ENCODE measurements at regions not wholly inside any gene's neighbourhood (a gene's known extent, or its start where the extent isn't known, plus 50 kb on each side); places are given as distances from the start of the nearest gene placed in this dataset.

DNA sequence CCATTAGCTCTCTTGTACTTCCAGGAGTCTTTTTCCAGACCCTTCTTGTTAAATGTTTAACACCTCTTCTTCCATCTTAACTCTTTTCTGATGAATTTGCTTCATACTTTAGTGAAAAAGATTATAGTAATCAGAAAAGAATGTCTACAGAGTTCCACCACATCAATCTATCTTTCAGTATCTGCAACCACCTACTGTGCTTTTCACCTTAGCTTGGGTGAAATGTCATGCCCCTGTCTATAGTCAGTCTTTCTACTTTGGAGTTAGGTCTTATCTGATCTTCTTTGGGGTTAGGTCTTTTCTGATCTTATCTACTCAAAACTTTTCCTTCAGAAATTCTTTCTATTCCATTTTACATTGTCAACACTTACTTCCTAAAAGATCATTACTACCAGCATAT is 1310.2 kb downstream of the PCDH7 start:
- DNase-seq (ENCODE audit: low read depth): no peak
- H3K4me3 ChIP-seq (ENCODE audit: low read length): no peak overlapping the region
- TF ChIP-seq, protein P1, sequence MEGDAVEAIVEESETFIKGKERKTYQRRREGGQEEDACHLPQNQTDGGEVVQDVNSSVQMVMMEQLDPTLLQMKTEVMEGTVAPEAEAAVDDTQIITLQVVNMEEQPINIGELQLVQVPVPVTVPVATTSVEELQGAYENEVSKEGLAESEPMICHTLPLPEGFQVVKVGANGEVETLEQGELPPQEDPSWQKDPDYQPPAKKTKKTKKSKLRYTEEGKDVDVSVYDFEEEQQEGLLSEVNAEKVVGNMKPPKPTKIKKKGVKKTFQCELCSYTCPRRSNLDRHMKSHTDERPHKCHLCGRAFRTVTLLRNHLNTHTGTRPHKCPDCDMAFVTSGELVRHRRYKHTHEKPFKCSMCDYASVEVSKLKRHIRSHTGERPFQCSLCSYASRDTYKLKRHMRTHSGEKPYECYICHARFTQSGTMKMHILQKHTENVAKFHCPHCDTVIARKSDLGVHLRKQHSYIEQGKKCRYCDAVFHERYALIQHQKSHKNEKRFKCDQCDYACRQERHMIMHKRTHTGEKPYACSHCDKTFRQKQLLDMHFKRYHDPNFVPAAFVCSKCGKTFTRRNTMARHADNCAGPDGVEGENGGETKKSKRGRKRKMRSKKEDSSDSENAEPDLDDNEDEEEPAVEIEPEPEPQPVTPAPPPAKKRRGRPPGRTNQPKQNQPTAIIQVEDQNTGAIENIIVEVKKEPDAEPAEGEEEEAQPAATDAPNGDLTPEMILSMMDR (conservative IDR thresholded peaks at IDR 0.05; ENCODE audit: low read depth, low read length): no peak

DNA sequence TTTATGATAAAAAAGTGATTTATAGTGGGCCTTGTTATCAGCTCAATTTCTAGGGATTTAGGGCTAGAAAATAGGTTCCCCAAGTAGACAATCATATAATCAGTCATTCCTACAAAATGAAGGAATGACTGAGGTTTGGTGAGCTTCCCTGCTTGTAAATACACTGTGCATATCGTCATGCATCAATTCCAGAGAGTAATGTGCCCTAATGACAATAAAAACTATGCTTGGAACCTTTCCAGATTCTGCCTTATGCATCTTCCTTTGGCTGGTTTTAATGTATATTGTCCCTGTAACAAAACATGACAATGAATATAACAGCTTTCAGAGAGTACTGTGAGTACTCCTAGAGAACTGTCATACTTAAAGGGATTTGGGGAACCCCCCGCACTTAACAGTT is 1310.9 kb downstream of the PCDH7 start:
- TF ChIP-seq, protein P1 (conservative IDR thresholded peaks at IDR 0.05; ENCODE audit: low read depth, low read length): no peak
- no peak overlapping the region for H3K4me3 ChIP-seq (ENCODE audit: low read length)
- no peak for DNase-seq (ENCODE audit: low read depth)

DNA sequence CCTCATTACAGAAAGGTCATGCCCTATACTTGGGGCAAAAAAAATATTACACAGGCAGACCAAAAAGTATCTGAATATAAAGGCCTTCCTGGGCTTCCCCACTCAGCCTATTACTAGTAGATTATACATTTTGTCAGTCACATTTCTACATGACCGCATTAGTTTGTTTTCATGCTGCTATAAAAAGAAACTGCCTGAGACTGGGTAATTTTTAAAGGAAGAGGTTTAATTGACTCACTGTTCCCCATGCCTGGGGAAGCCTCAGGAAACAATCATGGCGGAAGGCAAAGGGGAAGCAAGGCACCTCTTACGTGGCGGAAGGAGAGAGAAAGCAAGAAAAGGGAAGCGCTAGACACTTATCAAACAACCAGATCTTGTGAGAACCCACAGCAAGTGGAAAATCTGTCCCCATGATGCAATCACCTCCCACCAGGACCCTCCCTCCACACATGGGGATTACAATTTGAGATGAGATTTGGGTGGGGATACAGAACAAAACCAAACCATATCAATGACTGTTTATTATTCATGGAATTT is 1312.0 kb downstream of the PCDH7 start:
- DNase-seq (ENCODE audit: low read depth): no peak
- no peak overlapping the region for H3K4me3 ChIP-seq (ENCODE audit: low read length)
- TF ChIP-seq, protein P1 (conservative IDR thresholded peaks at IDR 0.05; ENCODE audit: low read depth, low read length): no peak

DNA sequence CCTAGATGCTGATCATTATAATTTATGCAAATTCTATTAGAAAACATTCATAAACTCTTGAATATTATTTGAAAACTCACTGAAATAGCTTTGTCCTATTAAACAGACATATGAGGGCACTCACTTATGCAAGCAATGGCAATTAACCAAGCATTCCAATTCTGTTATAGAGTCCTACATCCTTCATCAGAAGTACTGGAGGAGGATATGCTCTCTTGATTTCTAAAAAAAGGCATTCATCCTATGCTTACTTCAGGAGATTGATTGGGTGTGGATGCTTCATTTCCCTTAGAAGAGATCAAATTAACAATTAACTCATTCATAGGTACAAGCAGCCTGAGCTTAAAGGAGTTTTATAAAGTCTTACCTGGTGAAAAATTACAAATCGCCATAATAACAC is 1317.2 kb downstream of the PCDH7 start:
- TF ChIP-seq, protein P1 (conservative IDR thresholded peaks at IDR 0.05; ENCODE audit: low read depth, low read length): no peak
- H3K4me3 ChIP-seq (ENCODE audit: low read length): no peak overlapping the region
- no peak for DNase-seq (ENCODE audit: low read depth)

DNA sequence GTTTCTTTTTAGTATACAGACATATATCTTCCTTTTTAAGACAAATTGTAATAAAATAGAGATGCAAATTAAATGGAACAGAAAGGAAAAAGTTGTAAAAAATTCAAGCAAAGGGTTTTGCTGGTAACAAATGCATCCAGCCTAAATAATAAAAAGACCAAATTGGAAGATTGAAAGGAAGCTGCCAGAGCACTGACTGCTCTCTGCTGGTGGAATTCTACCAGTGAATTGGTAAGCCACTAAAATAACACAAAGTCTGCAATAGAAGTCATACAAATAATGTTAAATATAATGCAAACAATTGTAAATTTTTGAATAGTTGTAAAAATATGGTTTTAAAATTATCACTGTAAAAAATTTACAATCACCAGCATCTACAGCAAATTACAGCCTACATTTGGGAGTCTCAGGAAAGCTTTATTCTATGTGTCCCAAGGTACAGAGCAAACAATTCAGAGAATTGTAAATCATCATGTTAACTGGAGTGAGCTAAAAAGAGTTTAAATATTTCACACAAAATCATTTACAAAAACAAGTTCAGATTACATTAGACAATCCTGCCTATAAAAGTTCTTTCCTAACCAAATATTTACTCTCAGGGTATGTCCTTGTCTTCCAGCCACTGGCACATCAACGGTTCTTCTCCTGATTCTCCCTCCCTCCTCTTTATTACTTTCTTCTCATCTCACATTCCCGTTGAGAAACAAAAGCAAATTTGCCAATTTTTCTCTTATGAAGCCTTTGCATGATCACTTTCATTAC is 1322.5 kb downstream of the PCDH7 start:
- no peak for DNase-seq (ENCODE audit: low read depth)
- TF ChIP-seq, protein P1 (conservative IDR thresholded peaks at IDR 0.05; ENCODE audit: low read depth, low read length): peak; percentile 4
- H3K4me3 ChIP-seq (ENCODE audit: low read length): no peak overlapping the region

DNA sequence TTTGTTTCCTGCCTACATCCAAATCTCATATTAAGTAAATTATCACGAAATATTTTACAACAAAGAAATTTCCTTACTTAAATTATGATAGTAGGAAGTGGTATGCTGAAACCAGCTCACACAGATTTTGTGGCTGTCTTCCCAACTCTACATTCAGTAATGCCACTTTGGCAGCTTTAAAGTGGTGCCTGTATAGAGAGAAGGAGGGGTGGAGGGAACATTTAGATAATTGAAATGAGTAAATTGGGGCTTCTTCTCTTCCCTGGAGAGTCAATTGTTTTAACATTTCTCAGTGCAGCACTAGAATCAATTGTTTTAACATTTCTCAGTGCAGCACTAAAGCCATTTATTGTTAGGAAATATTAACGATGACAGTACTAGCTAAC is 1323.1 kb downstream of the PCDH7 start:
- no peak overlapping the region for H3K4me3 ChIP-seq (ENCODE audit: low read length)
- TF ChIP-seq, protein P1 (conservative IDR thresholded peaks at IDR 0.05; ENCODE audit: low read depth, low read length): no peak
- DNase-seq (ENCODE audit: low read depth): no peak

DNA sequence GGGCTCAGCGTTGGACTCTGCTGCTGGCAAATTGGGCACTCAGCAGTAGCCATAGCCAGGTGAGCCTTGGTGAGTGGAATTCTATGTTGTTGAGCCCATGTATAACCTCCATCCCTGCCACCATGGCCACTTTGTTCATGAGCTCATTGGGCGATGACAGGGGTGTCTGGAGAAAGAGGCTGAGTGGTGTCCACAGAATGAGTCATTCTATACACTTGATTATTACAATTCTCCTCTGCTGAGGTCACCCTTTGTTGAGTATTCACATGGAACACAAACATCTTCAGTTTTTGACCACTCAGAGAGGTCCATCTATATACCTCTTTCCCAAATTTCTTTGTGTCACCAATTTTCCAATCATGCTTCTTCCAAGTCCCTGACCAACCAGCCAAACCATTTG is 1341.7 kb downstream of the PCDH7 start:
- TF ChIP-seq, protein P1 (conservative IDR thresholded peaks at IDR 0.05; ENCODE audit: low read depth, low read length): no peak
- no peak for DNase-seq (ENCODE audit: low read depth)
- H3K4me3 ChIP-seq (ENCODE audit: low read length): no peak overlapping the region

Measured in retinal pigment epithelial cell (primary cell).